HFFc6 (cell line): ENCODE measurements at regions not wholly inside any gene's neighbourhood (a gene's known extent, or its start where the extent isn't known, plus 50 kb on each side); places are given as distances from the start of the nearest gene placed in this dataset.

Source experiments
- DNase-seq: peaks from one replicate; pipeline ENCODE4 v3.0.0-alpha.2; 2018
- H3K27ac Mint-ChIP-seq: 2 replicates; pipeline ENCODE4 v1.8.0; 2020; ENCODE audit warnings: mild to moderate bottlenecking, mixed read lengths
- H3K27me3 Mint-ChIP-seq: 2 replicates; pipeline ENCODE4 v1.8.0; 2021; ENCODE audit warnings: mild to moderate bottlenecking, moderate library complexity, mixed read lengths; ENCODE audit not compliant: insufficient read depth
- H3K36me3 Mint-ChIP-seq: 2 replicates; pipeline ENCODE4 v1.8.0; 2021; ENCODE audit warnings: low read depth, mixed read lengths
- H3K4me1 Mint-ChIP-seq: 2 replicates; pipeline ENCODE4 v1.8.0; 2020; ENCODE audit warnings: low read depth, mixed read lengths
- H3K4me3 Mint-ChIP-seq: 2 replicates; pipeline ENCODE4 v1.8.0; 2020; ENCODE audit warnings: mild to moderate bottlenecking, moderate library complexity, mixed read lengths
- H3K9me3 Mint-ChIP-seq: 2 replicates; pipeline ENCODE4 v1.8.0; 2020; ENCODE audit warnings: mild to moderate bottlenecking, mixed read lengths
- CTCF ChIP-seq: fragments of 200-600 bp; sonication (generic); IDR thresholded peaks from 2 replicates; pipeline ENCODE4 v1.5.0; 2021; ENCODE audit warnings: antibody characterized with exemption, mild to moderate bottlenecking

GRCh38 chr13:58964048-58964447 lies 1199.7 kb downstream of the DIAPH3 start:
- DNase-seq, result no peak
- Mint-ChIP-seq H3K27me3 (no peaks in the 10 kb centered on the region), H3K9me3 (peaks cover 18% of the 10 kb centered on the region), H3K27ac (no peak overlapping the region), H3K36me3 (no peaks in the 10 kb centered on the region; the same call in 1 of the 2 replicates), H3K4me1 (no peaks in the 10 kb centered on the region), H3K4me3 (no peak overlapping the region)
- TF ChIP-seq CTCF, result no peak

GRCh38 chr13:58977085-58977484 lies 1186.6 kb downstream of the DIAPH3 start:
- DNase-seq, result no peak
- H3K27me3 Mint-ChIP-seq, result no peaks in the 10 kb centered on the region
- no peaks in the 10 kb centered on the region for H3K4me1 Mint-ChIP-seq
- H3K4me3 Mint-ChIP-seq, result no peak overlapping the region
- no peak overlapping the region for H3K27ac Mint-ChIP-seq
- TF ChIP-seq CTCF, result no peak
- H3K9me3 Mint-ChIP-seq, result peaks cover 7% of the 10 kb centered on the region
- no peaks in the 10 kb centered on the region for H3K36me3 Mint-ChIP-seq

GRCh38 chr13:58978331-58978730 lies 1185.4 kb downstream of the DIAPH3 start:
- Mint-ChIP-seq H3K4me1 (no peaks in the 10 kb centered on the region), H3K36me3 (no peaks in the 10 kb centered on the region), H3K4me3 (no peak overlapping the region), H3K27ac (no peak overlapping the region), H3K27me3 (no peaks in the 10 kb centered on the region), H3K9me3 (peaks cover 10% of the 10 kb centered on the region)
- TF ChIP-seq CTCF, result no peak
- no peak for DNase-seq

GRCh38 chr13:58979851-58980250 lies 1183.9 kb downstream of the DIAPH3 start:
- TF ChIP-seq CTCF, result no peak
- peaks cover 22% of the 10 kb centered on the region for H3K9me3 Mint-ChIP-seq
- H3K36me3 Mint-ChIP-seq, result no peaks in the 10 kb centered on the region

GRCh38 chr13:58985845-58986244 lies 1177.9 kb downstream of the DIAPH3 start:
- H3K27ac Mint-ChIP-seq, result no peak overlapping the region
- H3K9me3 Mint-ChIP-seq, result peaks cover 29% of the 10 kb centered on the region
- no peak for DNase-seq
- no peaks in the 10 kb centered on the region for H3K27me3 Mint-ChIP-seq
- H3K36me3 Mint-ChIP-seq, result no peaks in the 10 kb centered on the region
- no peak for TF ChIP-seq CTCF
- H3K4me1 Mint-ChIP-seq, result no peaks in the 10 kb centered on the region
- no peak overlapping the region for H3K4me3 Mint-ChIP-seq

More at GRCh38 chr13:58979851-58980250, 1183.9 kb downstream of the DIAPH3 start:
- H3K4me3 Mint-ChIP-seq, result no peak overlapping the region
- H3K27me3 Mint-ChIP-seq, result no peaks in the 10 kb centered on the region
- no peak for DNase-seq
- H3K27ac Mint-ChIP-seq, result no peak overlapping the region
- H3K4me1 Mint-ChIP-seq, result no peaks in the 10 kb centered on the region

- no peak for DNase-seq
- Mint-ChIP-seq H3K4me1 (no peaks in the 10 kb centered on the region), H3K27ac (no peak overlapping the region), H3K36me3 (no peaks in the 10 kb centered on the region), H3K9me3 (peaks cover 32% of the 10 kb centered on the region), H3K27me3 (no peaks in the 10 kb centered on the region), H3K4me3 (no peak overlapping the region)
- no peak for TF ChIP-seq CTCF
These were observed 1174.2 kb downstream of the DIAPH3 start for GRCh38 chr13:58989556-58989955.
